ENCODE measurements at regions not wholly inside any gene's neighbourhood (a gene's known extent, or its start where the extent isn't known, plus 50 kb on each side); places are given as distances from the start of the nearest gene placed in this dataset.

DNA sequence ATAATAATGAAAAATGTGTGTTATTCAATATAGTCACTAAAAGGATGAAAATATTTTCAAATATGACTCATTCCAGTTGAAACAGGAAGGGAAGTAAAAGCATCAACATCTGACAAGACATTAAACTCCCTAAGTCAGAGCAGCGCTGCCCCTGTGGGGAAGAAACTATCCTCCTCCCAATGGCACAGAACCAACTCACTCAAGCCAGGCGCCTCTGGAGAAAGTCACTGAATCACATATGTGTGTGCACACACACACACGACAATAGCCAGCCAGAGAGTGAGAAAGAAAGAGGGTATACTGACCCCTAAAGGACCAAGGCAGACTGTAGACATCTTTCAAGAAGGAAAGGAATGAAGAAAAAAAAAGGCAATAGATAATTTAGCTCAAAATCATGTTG lies 126.9 kb downstream of the SETD4 start:
- DNase-seq, result peak; percentile 95

DNA sequence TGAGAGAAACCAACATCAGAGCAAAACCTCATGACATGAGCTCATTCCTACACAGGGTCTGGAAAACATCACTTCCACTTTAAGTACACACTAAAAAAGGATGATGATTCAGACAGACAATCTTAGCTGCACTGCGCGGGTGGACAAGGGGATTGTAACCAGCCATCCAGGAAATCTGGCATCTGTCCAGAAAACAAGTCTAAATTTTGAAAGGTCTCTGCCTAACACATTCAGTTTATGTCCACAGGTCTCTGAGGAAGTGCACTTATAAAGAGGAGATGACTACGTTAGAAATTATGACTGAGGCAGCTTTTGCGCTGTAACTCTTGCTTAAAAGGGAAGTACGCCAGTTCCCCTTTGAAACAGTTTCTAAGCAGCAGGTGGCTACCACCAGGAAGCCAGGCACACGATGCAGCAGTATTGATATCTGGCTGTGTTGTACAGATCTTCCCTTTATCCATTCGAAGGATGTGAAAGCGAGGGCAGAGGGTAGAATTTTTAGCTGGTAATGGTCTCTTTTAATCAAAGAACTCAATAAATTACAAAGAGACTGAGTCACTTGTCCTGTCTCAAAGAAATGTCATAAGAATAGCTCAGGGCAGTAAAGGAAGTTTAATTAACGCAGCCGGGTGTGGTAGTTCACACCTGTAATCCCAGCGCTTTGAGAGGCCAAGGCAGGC lies 128.0 kb downstream of the SETD4 start:
- DNase-seq, result peak; percentile 98

DNA sequence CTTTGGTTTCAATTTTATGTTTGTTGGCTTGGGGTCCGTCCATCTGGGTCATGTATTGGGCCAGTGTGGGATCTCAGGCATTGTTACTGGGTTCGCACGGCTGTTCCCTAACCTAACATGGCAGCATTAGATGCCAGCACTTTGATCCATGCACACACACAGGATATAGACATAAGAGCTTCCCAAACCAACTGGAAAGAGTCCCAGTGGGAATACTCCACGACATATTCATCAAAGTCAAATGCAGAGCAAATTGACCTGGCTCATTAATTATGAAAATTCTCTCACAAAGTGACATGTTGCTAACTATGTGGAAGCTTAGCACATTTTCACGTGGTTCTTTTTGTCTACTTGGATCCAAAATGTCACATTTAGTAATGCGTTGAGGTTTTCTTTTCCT lies 130.4 kb downstream of the SETD4 start:
- DNase-seq, result no peak

DNA sequence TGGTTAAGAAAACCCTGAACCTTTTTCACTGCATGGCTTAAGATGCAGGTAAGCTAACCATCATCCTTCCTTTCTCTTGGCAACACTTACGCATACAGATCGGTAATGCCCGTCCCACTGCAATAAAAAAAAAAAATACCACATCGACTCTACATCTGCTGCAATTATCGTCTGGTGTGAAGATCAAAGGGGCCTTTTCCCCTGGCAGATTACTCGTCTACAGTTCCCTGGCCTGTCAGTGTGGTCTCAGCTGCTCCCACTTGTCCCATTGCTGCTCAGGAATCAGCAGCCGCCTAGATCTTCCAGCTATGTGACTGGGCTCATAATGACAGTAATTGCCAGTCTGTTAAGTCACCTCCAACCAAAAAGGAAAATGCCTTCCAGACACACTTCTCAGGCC lies 133.1 kb downstream of the SETD4 start:
- DNase-seq, result no peak

DNA sequence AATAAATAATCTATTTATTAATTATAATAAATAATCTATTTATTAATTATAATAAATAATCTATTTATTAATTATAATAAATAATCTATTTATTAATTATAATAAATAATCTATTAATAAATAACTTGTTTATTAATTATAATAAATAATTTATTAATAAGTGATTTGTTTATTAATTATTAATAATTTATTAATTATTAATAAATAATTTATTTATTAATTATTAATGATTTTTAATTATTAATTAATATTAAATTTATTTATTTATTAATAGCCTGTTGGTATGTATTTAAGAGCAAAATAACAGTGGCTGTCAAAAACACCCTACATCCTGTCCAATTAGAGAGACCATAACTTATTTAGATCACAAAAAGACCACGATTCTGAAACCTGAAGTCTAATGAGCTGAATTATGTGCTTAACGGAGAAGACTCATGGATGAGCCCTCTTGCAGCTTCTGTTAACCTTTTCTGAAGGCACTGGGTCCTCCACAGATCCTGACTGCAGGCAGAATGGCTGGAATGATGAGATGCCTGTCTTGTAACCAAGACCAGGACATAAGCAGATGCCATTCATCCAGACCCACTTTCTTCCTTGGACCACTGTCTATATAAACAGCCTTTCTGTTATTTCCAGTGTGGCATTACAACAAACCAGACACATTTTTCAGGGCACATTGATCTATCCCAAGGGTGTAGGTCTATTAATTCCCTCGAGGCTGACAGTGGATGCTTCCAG lies 134.2 kb downstream of the SETD4 start:
- DNase-seq, result no peak

DNA sequence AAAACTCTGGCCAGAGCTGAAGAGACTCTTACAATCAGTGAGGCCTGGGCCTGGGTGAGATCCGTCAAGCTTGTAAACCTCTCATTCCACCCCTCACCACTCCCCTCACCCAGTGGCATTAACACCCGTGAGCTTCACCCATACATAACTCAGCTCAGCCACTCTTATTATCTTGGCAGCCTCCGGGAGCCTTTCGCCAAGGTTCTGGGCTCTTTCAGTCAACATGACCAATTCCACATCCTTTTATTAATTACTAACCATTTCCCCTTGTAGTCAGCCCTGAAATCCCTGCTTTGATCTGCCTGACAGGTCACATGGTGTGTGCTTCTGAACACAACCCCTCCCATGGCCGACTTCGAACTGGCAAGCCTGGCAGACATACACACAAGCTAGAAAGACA lies 134.8 kb downstream of the SETD4 start:
- DNase-seq, result peak; percentile 59

DNA sequence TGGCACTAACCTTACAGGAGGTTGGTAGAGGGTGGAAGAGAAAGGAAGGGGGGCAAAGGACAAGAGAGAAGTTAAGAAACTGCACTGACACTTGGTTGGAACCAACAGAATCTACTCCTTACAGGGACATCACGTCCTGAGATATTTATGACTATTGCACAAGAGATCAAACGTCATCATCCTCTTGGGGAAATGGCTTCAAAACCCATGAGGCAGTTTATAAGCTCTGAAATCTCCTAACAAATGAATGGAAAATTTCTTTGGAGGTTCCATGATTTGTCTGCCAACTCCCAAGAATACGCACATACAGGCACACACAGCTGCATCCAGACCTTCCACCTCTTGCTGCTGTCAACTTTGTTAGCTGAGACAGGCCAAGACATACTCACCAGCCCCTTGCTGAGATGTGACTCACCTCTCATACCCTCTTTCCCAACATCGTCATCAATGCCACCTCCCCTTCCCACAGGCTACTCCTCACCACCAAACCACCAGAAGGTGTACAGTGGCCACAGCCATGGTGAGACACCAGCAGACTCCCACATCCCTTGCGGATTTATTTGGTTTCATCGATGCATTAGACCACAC lies 135.5 kb downstream of the SETD4 start:
- DNase-seq, result peak; percentile 64

DNA sequence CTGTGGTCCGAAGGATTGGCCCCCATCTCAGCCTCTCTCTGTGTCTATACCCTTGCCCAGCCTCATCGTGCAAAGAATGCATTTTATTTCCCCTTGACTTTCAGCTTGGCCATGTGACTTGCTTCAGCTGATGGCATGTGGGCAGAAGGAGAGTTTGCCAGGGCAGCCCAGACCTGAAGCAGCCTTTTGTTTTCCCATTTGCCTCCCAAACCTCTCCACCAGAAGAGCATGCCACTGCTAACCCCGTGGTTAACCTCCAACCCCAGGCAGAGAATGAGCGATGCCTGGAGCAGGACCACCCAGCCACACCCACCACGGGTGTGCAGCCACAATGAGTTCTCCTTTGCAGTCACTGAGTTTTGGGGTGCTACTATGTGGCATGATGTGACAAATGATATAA lies 136.4 kb downstream of the SETD4 start:
- no peak for DNase-seq

DNA sequence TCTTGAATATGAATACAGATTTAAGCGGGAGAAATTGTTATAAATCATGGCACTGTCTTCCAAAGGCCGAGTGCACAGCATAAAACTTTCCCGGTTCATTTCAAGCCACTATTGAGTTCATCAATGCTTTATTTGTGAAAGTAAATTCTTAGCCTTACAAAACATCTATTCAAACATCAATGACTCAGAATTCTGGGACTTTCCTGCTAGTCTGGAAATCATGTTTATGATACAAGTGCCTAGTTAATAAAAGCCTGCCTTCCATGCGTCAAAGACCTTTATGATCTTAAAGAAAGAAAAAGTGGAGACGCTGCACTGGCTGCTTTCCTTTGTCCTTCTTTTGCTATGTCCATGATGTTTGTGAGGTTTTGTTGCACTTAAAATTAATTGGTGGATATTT lies 137.7 kb downstream of the SETD4 start:
- peak; percentile 57 for DNase-seq

DNA sequence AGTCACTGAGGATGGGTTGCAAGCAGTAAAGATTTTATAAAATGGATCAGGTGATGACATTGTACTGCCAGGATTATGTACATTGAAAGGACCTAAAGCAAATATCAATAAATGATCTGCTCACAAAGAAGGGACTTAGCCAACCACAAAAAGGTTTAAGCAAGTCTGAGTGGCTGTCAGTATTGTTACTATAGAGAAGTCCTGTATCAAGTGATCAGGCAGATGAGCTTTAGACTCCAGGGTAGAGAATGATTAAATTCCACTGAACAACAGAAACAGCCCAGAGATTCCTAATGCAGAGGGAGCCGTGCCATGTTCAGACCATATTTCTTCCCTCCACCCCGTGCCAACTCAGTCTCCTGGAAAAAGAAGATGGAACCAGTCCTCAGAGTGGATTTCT lies 138.9 kb downstream of the SETD4 start:
- no peak for DNase-seq

DNA sequence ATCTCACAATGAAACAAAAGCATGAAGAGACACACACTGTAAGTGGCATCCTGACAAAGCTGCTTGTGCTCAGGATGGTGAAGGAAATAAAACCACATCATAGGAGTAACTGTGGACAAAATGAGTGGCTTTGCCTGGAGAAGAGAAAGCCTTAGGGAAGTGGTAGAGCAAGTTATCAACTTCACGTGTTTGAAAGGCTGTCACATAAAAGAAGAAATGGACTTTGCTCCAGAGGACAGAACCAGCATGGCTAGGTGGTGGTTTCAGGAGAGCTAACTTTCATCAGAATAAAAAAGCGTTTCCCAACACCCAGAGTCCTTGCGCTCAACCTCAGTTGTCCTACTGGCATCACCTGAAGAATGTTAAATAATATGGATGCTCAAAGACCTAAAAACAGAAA lies 139.9 kb downstream of the SETD4 start:
- no peak for DNase-seq

DNA sequence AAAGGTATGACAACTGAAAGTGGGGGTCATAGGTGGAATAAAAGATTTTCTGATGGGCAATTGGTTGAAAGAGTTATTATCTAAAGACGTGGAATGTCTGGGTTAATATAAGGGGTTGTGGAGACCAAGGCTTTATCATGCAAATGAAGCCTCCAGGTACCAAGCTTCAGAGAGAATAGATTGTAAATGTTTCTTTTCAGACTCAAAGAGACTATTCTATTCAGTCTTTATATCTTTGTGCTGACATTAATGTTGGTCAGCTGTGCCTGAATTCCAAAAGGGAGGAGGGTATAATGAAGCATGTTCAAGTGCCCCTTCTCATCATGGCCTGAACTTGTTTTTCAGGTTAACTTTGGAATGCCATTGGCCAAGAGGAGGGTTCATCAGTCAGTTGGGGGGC lies 145.3 kb downstream of the SETD4 start:
- DNase-seq, result no peak

DNA sequence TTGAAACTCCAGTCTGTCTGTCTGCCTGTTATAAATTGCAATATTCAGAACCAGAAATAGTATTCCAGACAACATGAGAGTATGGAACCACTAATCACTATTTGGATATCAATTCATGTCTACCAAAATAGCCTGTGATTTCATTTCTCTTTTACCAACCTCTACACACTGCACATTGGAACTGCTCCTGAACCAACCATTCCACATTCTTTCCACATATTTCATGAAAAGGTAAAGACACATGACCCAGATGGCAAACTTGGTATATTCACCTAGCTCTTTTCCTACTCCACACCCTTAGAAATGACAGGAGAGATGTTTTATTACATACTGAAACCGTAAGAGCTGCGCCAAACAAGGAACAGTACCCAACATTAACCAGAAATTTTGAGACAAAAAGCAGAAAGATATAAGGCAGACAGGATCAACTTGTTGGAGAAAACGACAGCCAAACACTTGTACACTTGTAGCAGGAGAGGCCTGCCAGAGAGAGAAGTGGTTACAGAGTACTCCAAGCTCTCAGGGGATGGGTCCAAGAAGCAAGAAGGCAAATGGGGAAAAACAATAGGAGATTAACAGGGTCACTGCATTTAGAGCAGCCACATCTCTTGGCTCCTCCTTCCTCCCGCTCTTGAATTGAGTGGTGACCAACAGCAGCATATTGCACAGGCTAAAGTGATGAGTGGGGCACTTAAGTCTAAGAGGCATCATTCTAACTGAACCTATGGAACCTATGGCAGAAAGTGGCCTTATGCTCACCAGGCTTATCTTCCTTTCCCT lies 148.7 kb downstream of the SETD4 start:
- no peak for DNase-seq

DNA sequence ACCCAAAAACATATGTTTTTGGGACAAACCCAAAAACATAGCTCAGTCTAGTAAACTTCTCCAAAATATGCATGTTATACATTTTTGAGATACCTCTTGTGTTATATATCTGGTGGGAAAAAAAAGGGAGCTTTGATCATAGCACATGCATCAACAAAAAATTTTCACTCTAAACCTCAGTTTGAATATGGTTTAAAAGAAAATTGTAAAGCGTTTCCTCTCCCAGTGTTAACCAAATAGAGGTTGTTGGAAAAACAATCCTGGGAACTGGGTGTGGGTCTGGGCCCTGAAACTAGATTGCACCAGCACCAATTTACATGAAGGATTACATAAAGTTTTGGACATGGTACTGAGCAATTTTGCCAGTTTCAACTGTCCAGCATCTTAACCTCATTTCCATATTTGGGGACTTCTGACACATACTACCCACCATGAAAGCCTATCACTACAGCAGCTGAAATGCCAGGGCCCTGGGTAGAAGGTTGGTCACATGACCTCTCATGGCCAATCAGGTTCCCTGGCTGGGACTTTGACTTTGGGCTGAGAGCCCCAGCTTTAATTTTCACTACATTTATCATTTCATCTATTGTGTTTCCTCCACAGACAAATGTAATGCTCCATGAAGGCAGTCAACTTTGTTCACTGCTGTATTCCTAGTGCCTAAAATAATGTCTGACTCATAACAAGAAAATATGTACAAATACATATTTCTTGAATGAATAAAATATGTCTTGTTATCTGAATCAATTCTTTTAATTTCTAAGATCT lies 150.7 kb downstream of the SETD4 start:
- no peak for DNase-seq

DNA sequence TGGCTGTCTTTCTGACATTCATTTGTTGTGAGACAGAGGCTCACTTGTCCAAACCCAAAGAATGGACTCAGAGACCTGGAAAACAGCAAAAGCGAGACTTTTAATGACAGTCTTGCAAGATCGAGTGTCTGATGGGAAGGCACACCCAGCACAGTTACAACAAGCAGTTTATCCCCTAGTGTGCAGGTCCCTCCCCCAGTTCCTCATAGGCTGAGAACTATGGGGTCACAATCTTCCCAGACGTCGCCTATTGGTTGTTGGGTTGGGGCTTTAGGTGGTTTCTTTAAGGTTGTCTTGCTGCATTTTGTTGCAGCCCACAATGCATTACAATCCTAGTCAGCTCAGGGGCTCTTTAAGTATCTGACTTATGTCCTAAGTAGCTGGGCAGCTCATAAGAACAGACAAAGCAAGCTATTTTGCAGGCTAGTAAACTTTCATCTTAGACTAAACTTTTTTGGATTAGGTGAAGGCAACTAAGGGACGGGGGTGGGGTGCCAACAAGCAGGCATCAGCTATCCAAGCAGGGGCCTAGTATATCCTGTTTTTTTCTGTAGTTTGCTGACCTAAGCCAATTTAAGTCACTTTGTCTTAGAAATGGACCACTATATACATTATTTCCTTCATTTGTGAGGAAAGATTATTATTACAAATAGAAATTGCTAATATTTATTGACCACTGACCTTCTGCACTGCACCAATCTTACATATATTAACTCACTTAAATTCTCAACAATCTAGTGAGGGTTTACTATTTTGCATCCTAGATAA lies 151.8 kb downstream of the SETD4 start:
- no peak for DNase-seq

DNA sequence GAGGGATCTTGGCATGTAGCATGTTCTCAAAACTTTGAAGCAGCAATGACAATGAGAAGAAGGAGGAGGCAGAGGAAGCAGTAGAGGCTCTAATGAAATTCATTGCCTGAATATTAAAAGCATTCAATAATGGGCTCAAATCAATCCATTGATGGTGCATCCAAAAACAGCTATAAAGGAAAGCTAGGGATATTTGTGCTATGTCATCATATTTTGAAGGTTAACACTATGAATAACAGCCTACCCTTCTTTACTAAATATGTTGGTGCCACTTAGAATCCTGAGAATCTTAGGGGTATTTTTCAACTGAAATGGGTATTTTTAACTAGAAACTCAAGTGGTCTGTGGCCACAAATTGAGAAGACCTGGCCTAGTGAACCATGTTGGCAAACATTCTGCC lies 153.7 kb downstream of the SETD4 start:
- DNase-seq, result no peak

DNA sequence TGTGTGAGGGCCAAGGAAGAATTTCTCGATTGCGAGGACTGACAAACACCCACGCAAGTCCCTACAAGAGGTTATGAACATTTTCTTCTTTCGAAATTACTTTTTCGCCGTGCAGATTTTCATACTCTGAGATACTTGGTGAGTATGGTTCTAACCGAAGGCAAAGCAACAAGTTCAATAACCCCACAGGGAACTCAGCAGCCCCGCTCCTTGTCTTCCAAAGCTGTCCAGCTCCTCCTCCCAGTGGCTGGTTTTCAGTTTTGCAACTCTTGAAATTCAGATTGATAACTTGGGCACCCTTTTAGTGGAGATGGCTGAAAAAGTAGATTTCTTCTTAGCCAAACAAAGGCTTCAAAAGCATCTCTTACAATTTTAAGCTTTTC lies 154.4 kb downstream of the SETD4 start:
- DNase-seq, result no peak

DNA sequence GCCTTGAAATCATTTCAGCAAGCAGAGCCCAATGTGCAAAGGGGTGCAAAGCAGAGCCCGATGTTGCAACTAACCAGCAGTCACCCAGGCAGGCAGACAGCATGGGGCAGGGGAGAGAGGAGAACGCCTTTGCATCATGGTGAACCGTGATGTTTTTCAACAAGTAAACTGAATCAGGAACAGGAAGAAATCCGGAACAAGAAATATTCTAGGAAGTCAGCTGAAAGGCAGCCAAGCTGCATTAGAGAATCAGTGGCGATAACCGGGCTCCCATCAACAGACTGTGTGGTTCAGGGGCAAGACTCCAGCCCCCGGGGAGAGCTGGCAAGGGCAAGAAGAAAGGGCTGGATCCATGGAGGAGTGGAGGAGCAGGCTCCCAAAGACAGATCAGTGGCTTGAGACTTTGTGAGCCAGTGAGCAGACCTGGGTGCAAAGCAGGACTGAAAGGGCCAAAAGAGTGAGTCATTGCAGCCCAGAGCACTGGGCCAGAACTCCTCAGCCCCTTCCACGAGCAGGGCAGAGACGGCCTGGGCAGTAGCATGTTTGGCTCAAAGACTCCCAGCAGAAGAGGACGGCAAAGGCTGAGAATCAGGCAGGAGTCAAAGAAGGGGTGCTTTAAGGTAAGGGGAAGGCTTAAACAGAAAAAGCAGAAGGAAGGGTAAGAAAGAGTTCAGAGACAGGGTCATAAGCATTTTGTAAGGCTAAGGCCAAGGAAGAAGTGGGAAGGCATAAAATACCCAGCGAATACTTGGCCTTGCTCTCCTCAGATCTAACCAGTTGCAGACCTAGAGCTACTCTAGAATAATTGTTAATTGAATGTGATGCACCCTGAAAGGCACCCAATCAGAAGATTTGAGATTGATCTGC lies 155.0 kb downstream of the SETD4 start:
- DNase-seq, result peak; percentile 75

DNA sequence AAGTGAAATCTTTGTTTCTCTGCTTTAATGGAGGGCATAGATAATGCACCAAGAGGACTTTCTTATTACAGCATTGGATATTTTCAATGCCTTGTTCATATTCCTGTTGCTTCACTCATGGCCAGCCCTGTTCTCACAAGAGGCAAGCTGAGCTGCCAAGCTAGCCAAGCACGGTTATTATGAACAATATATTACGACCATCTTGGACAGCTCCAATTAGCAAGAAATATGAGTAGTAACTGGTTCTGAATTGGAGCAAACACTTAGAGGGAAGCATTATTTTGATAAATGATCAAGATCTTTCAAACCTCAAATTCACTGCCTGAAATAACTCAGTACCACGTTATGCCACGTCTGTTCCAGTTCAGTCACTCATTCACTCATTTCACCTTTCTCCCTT lies 159.8 kb downstream of the SETD4 start:
- DNase-seq, result no peak

DNA sequence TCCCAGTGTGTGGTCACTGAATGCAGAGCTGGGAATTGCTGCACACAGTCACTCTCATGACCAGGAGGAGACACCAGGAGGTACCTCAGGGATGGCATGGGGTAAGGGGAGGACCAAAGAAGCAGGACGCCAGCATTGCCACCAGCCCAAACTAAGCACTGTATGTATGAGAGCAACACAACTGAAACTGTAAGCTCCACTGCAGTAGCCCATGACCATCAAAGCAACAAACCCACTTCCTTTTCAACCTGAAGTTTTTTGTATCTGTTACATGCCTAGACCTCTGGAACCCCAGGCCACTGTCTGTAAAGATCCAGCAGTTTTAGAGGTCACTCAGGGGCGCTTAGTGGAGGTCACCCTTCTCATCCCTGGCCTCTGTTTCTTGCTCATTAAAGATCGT lies 164.3 kb downstream of the SETD4 start:
- no peak for DNase-seq

DNA sequence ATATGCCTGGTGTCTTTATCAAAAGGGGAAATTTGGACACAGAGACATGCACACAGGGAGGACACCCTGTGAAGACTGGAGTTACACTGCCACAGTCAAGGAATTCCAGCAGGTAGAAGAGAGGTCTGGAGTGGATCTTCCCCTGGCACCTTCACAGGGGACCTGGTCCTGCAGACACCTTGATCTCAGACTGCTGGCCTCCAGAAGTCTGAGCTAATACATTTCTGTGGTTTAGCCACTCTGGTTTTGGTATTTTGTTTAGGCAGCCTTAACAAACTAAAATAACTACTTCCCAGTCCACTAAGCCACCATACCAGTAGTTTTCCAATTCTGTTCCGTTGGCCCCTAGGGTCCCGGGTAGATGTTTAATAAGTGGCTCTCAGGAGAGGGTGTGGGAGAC lies 164.7 kb downstream of the SETD4 start:
- DNase-seq, result no peak

Data from kidney glomerular epithelial cell (primary cell).